Stomach (tissue), 4 donors: ENCODE measurements at regions not wholly inside any gene's neighbourhood (a gene's known extent, or its start where the extent isn't known, plus 50 kb on each side); places are given as distances from the start of the nearest gene placed in this dataset.

Experiments used
- CTCF ChIP-seq, 7 experiments: fragments of 450-650 bp in 4 of 7; fragments of 200-600 bp in 3 of 7; sonication (generic) in 3 of 7; IDR thresholded peaks; one replicate each; pipeline ENCODE4 v1.5.1; 2016 to 2019; ENCODE audit warnings: antibody characterized with exemption in 7 of 7, control low read depth in 2 of 7, mild to moderate bottlenecking in 1 of 7
- EP300 ChIP-seq: sonication (generic); formaldehyde crosslinking; IDR thresholded peaks from one replicate; pipeline ENCODE4 v1.6.1; 2017; ENCODE audit warnings: antibody characterized with exemption
- POLR2A ChIP-seq, 4 donors: fragments of 450-650 bp; IDR thresholded peaks; one replicate each; pipeline ENCODE4 v1.6.1; 2016; ENCODE audit warnings: antibody characterized with exemption in 4 of 4, control low read depth in 2 of 4, mild to moderate bottlenecking in 1 of 4, moderate library complexity in 1 of 4
- POLR2AphosphoS5 ChIP-seq, 3 donors: sonication (generic); formaldehyde crosslinking; IDR thresholded peaks; one replicate each; pipeline ENCODE4 v1.6.1; 2016; ENCODE audit warnings: antibody characterized with exemption in 3 of 3

- TF ChIP-seq POLR2A (IDR thresholded peaks at IDR 0.05) (no peak), CTCF (IDR thresholded peaks at IDR 0.05) (no peak), EP300 (no peak), POLR2AphosphoS5 (IDR thresholded peaks at IDR 0.05) (no peak)
These were observed 68.7 kb upstream of the CREB3L1 start for GRCh38 chr11:46208803-46209202.
